GM12865 (cell line): ENCODE measurements at regions not wholly inside any gene's neighbourhood (a gene's known extent, or its start where the extent isn't known, plus 50 kb on each side); places are given as distances from the start of the nearest gene placed in this dataset.
"Not testable (repeated sequence)": the region's sequence is repeated elsewhere in the genome, so short reads cannot be mapped to it uniquely, and the experiment has no call there.

ENCODE experiments used
- DNase-seq: peaks from one replicate; pipeline ENCODE4 v3.0.0; 2010; ENCODE audit warnings: low read depth
- H3K4me3 ChIP-seq: 2 replicates; pipeline ENCODE4 v1.5.1; 2011; ENCODE audit warnings: mild to moderate bottlenecking, low read depth, low read length, control low read depth
- TF ChIP-seq, protein P1 (sequence below): IDR thresholded peaks from 2 replicates; pipeline ENCODE4 v1.5.1; 2011; ENCODE audit warnings: low read length, control low read depth, low read depth, inconsistent platforms; ENCODE audit not compliant: insufficient read depth; ENCODE audit errors: missing control alignments

DNA sequence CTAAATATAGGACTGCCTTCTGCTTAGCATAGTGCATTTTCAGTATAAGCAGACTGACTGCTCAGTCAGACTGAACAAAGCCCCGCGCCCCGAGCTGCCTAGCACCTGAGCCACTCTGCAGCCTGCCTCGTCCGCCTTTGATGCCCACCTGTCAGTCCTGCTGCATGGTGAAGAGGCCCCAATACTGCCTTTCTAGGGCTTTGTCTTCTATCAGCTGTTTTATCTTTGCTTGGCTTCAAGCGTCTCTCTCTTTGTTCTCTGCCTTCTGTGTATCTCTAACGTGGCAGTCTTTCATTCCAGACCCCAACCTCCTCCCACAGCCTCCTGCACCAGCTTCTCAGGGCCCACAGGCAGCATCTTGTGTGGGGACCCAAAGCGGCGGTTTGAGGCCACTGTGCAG lies 1001.0 kb downstream of the VRK1 start:
- no peak overlapping the region for H3K4me3 ChIP-seq
- no peak for DNase-seq
- TF ChIP-seq, protein P1, sequence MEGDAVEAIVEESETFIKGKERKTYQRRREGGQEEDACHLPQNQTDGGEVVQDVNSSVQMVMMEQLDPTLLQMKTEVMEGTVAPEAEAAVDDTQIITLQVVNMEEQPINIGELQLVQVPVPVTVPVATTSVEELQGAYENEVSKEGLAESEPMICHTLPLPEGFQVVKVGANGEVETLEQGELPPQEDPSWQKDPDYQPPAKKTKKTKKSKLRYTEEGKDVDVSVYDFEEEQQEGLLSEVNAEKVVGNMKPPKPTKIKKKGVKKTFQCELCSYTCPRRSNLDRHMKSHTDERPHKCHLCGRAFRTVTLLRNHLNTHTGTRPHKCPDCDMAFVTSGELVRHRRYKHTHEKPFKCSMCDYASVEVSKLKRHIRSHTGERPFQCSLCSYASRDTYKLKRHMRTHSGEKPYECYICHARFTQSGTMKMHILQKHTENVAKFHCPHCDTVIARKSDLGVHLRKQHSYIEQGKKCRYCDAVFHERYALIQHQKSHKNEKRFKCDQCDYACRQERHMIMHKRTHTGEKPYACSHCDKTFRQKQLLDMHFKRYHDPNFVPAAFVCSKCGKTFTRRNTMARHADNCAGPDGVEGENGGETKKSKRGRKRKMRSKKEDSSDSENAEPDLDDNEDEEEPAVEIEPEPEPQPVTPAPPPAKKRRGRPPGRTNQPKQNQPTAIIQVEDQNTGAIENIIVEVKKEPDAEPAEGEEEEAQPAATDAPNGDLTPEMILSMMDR, result no peak

DNA sequence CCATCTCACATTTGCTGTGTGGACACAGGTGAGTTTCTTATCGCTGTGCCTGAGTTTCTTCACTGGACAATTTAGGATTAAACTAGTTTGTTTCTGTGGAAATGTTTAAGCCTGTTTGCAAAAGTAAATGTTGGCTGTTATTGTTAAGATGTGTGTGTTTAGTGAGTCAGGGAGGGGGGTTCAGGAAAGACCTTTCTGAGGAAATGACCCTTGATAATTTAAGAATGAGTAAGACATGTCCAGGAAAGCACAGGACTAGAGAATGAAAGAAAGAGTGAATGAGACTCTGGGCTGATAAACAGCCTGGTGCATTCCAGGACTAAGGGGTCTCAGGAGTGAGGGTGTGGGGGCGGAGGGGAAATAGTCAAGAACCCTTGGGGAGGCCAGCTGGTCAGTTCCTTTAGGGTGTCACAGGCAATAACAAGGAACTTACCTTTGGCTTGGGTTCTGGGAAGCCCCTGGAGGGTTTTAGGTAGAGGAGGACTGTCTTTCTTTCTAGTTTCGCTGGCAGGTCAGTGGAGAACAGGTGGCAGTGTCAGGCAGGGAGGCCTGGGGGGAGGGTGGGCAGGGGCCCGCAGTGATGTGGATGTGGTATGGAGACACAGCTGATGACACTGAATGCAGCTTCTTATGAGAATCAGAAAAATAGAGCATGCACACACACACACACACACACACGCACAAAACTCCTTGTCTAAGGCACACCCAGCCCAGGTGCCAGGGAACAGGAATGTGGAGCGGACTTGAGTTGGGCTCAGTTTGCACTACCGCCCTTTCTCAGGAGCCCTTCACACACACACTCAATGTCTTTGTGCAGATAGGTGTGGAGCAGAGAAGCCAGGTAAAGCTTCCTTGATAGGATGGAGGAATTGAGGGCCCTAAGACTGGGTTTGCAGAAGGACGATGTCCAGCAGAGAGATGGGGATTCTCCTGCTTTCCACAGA lies 1005.5 kb downstream of the VRK1 start:
- TF ChIP-seq, protein P1, result no peak
- peak; percentile 37 for DNase-seq
- no peak overlapping the region for H3K4me3 ChIP-seq

DNA sequence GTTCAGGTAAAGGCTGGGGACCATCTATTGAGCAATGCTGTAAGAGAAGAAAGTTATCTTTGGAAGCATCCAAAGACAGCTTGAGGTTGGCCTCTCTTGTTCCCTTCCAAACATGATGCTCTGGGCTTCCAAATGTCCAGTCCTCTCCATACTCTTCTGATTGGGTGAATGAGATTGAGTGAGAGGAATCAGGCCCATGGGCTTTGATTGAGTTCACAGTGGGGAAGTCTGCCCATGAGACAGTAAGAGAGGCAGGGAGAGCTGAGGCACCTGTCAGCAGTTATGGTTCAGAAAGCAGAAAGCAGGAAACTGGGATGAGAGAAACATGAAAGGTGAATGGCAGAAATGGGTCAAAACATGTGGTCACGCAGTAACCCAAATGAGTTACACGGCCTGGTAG lies 1006.9 kb downstream of the VRK1 start:
- H3K4me3 ChIP-seq, result no peak overlapping the region
- TF ChIP-seq, protein P1, result no peak
- DNase-seq, result peak; percentile 44

DNA sequence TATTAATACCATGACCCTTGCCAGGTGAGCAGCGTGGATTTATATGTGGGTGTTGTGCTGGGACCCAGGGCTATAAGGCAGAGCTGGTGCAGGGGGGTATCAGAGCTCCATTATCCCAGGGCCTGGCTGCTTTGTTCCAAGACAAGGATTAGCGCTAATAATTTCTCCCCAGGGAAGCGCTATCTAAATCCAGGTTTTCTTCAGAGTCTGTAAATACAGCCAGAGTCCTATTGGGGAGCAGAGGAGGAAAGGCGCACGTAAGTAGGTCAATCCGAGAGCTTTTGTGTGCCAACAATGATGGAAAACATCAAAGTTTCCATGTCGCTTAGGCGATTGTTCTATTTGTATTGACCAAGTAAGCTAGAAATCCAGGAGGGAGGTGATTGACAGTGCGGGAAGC lies 1009.7 kb downstream of the VRK1 start:
- no peak for DNase-seq
- no peak overlapping the region for H3K4me3 ChIP-seq
- TF ChIP-seq, protein P1, result no peak

DNA sequence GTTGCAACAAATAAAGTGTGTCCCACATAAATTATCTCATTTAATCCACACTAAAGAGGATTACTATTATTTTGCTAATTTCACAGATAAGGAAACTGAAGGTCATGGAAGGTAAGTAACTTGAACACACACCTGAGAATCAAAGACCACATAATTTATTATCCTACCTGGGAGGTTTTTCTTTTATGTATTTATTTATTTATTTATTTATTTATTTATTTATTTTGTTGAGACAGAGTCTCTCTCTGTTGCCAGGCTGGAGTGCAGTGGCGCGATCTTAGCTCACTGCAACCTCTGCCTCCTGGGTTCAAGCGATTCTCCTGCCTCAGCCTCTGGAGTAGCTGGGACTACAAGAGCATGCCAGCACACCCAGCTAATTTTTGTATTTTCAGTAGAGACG lies 1011.4 kb downstream of the VRK1 start:
- not testable (repeated sequence) for DNase-seq, H3K4me3 ChIP-seq

DNA sequence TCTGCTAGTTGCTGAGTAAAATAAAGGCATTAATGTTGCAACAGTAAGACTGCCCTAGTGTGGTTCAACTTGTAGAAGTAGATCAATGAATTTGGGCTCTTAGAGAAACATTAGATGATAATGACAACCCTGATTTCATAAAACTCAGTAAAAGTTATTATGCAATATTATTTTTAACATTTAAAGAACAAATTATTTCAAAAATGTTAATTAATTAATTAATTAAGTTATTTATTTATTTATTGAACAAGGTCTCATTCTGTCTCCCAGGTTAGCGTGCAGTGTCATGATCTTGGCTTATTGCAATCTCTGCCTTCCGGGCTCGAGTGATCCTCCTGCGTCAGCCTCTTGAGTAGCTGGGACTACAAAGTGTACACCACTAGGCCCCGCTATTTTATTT lies 1016.4 kb downstream of the VRK1 start:
- no peak for DNase-seq

DNA sequence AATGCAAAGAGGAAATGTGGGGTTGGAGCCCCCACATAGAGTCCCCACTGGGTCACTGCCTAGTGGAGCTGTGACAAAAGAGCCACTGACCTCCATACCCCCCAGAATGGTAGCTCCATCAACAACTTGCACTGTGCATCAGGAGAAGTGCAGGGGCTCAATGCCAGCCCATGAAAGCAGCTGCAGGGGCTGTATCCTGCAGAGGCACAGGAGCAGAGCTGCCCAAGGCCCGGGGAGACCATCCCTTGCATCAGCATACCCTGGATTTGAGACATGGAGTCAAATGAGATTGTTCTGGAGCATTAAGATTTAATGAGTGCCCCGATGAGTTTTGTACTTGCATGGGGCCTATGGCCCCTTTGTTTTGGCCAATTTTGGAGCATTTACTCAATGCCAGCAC lies 1023.6 kb downstream of the VRK1 start:
- H3K4me3 ChIP-seq, result no peak overlapping the region
- TF ChIP-seq, protein P1, result no peak
- no peak for DNase-seq

More for the DNA sequence above, 1016.4 kb downstream of the VRK1 start:
- no peak overlapping the region for H3K4me3 ChIP-seq
- TF ChIP-seq, protein P1, result no peak
